Mesenchymal stem cell (in vitro differentiated cells and primary cell): ENCODE measurements at regions not wholly inside any gene's neighbourhood (a gene's known extent, or its start where the extent isn't known, plus 50 kb on each side); places are given as distances from the start of the nearest gene placed in this dataset.
A peak's percentile ranks its signal among the peaks of the same experiment; 100 is the strongest.

ENCODE experiments used
- DNase-seq: peaks from one replicate; pipeline ENCODE4 v3.0.0-alpha.2; 2013
- H2AFZ ChIP-seq: one replicate; pipeline ENCODE4 v1.6.1; 2013; ENCODE audit warnings: low read depth, mild to moderate bottlenecking, control low read depth, inconsistent platforms, low read length, moderate library complexity
- H2AK5ac ChIP-seq: 2 replicates; pipeline ENCODE4 v1.6.1; 2013; ENCODE audit warnings: low read length, moderate library complexity, mild to moderate bottlenecking, inconsistent platforms; ENCODE audit not compliant: severe bottlenecking
- H2BK120ac ChIP-seq: one replicate; pipeline ENCODE4 v1.6.1; 2013; ENCODE audit warnings: low read depth, mild to moderate bottlenecking, inconsistent platforms, low read length, moderate library complexity
- H2BK12ac ChIP-seq, 2 experiments: one replicate each; pipeline ENCODE4 v1.6.1; 2013; ENCODE audit warnings: inconsistent platforms in 2 of 2, low read length in 2 of 2, mild to moderate bottlenecking in 2 of 2, moderate library complexity in 2 of 2, control low read depth in 1 of 2
- H2BK15ac ChIP-seq: one replicate; pipeline ENCODE4 v1.6.1; 2013; ENCODE audit warnings: mild to moderate bottlenecking, low read depth, inconsistent platforms; ENCODE audit not compliant: poor library complexity, severe bottlenecking
- H2BK5ac ChIP-seq: 2 replicates; pipeline ENCODE4 v1.6.1; 2013; ENCODE audit warnings: low read depth, mild to moderate bottlenecking, low read length, control low read depth, inconsistent platforms; ENCODE audit not compliant: poor library complexity, severe bottlenecking
- H3K14ac ChIP-seq, 2 experiments: one replicate each; pipeline ENCODE4 v1.6.1; 2013; ENCODE audit warnings: inconsistent platforms in 2 of 2, low read length in 2 of 2, control low read depth in 1 of 2, mild to moderate bottlenecking in 1 of 2, moderate library complexity in 1 of 2
- H3K18ac ChIP-seq, 2 experiments: one replicate each; pipeline ENCODE4 v1.6.1; 2013; ENCODE audit warnings: inconsistent platforms in 2 of 2, low read length in 2 of 2, control low read depth in 1 of 2, low read depth in 1 of 2, mild to moderate bottlenecking in 1 of 2
- H3K23ac ChIP-seq, 2 experiments: one replicate each; pipeline ENCODE4 v1.6.1; 2013; ENCODE audit warnings: inconsistent platforms in 2 of 2, low read length in 2 of 2, mild to moderate bottlenecking in 2 of 2, moderate library complexity in 2 of 2, control low read depth in 1 of 2
- H3K27ac ChIP-seq: 2 replicates; pipeline ENCODE4 v1.5.1; 2013; ENCODE audit warnings: mild to moderate bottlenecking, moderate library complexity, low read length, control low read depth, inconsistent platforms; ENCODE audit not compliant: poor library complexity, severe bottlenecking
- H3K27me3 ChIP-seq, 2 experiments: 2 replicates each; pipeline versions ENCODE4 v1.6.1 to v1.7.0; 2013; ENCODE audit warnings: low read length in 2 of 2, mild to moderate bottlenecking in 2 of 2, moderate library complexity in 2 of 2, control low read depth in 1 of 2, inconsistent platforms in 1 of 2; ENCODE audit not compliant: control insufficient read depth in 1 of 2, insufficient read depth in 1 of 2
- H3K36me3 ChIP-seq, 2 experiments: 2 replicates each; pipeline versions ENCODE4 v1.6.1 to v1.7.0; 2013; ENCODE audit warnings: low read length in 2 of 2, control low read depth in 1 of 2, inconsistent platforms in 1 of 2, low read depth in 1 of 2, mild to moderate bottlenecking in 1 of 2; ENCODE audit not compliant: insufficient read depth in 2 of 2, control insufficient read depth in 1 of 2
- H3K4ac ChIP-seq, 2 experiments: one replicate each; pipeline ENCODE4 v1.6.1; 2013; ENCODE audit warnings: inconsistent platforms in 2 of 2, low read length in 2 of 2, mild to moderate bottlenecking in 2 of 2, moderate library complexity in 2 of 2, control low read depth in 1 of 2, low read depth in 1 of 2
- H3K4me1 ChIP-seq: 2 replicates; pipeline ENCODE4 v1.6.1; 2013; ENCODE audit warnings: low read depth, low read length, control low read depth; ENCODE audit not compliant: control insufficient read depth, insufficient read depth
- H3K4me2 ChIP-seq: 2 replicates; pipeline ENCODE4 v1.6.1; 2013; ENCODE audit warnings: low read length, mild to moderate bottlenecking, inconsistent platforms; ENCODE audit not compliant: poor library complexity, severe bottlenecking
- H3K4me3 ChIP-seq, 2 experiments: 2 replicates each; pipeline versions ENCODE4 v1.5.1 to v1.7.0; 2013; ENCODE audit warnings: low read length in 2 of 2, mild to moderate bottlenecking in 2 of 2, control low read depth in 1 of 2, low read depth in 1 of 2; ENCODE audit not compliant: insufficient read depth in 1 of 2
- H3K79me1 ChIP-seq: replicated peaks from 2 replicates; pipeline ENCODE4 v1.6.1; 2013; ENCODE audit warnings: mild to moderate bottlenecking, control low read depth, low read length, inconsistent platforms; ENCODE audit not compliant: poor library complexity, severe bottlenecking
- H3K9ac ChIP-seq: 2 replicates; pipeline ENCODE4 v1.7.0; 2013; ENCODE audit warnings: mild to moderate bottlenecking, low read length, moderate library complexity
- H3K9me3 ChIP-seq: 2 replicates; pipeline ENCODE4 v1.7.0; 2013; ENCODE audit warnings: mild to moderate bottlenecking, low read length; ENCODE audit not compliant: control insufficient read depth
- H4K8ac ChIP-seq: one replicate; pipeline ENCODE4 v1.6.1; 2013; ENCODE audit warnings: inconsistent platforms, mild to moderate bottlenecking, low read length, moderate library complexity
- H4K91ac ChIP-seq: one replicate; pipeline ENCODE4 v1.6.1; 2013; ENCODE audit warnings: mild to moderate bottlenecking, low read length, inconsistent platforms
- WGBS: methylation state at CpG from one replicate; pipeline ENCODE4 v1.1.7; 2013; ENCODE audit warnings: mixed read lengths; 5-methylcytosine and 5-hydroxymethylcytosine counted together

DNA sequence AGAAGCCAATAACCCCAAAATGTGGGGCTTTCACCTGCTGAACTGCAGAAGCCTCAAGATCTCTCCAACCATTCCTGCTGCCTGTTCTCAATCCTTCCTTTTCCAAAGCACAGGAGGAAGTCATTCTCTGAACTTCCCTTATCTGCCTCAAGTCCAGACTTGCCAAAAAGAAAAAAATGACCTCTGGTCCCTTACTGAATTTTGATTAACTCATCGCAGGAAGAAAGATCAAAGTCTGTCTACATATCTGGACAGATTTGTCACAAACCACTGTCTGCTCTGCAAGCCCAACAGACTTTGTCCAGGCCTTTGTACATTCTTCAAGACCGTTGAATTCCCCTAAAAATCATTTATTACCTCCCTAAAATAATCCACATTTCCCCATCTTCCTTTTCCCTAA, 126.5 kb upstream of the NBEA start:
- no peak overlapping the region for H3K23ac ChIP-seq
- 74% methylated on average over 2 of the region's 2 CpGs for WGBS
- H3K4ac ChIP-seq = no peak overlapping the region
- peaks cover 4% of the 10 kb centered on the region for H3K4me1 ChIP-seq
- H2BK15ac ChIP-seq = no peak overlapping the region
- H3K36me3 ChIP-seq = no peaks in the 10 kb centered on the region
- H2AFZ ChIP-seq = no peak overlapping the region
- H3K27ac ChIP-seq = no peak overlapping the region
- no peak overlapping the region for H3K4me2 ChIP-seq
- no peaks in the 10 kb centered on the region for H3K27me3 ChIP-seq
- H3K9me3 ChIP-seq = peaks cover 20% of the 10 kb centered on the region
- H3K18ac ChIP-seq = no peak overlapping the region
- H3K79me1 ChIP-seq = no peaks in the 10 kb centered on the region
- H4K8ac ChIP-seq = no peak overlapping the region
- H3K4me3 ChIP-seq = no peak overlapping the region
- DNase-seq = no peak
- no peak overlapping the region for H3K14ac ChIP-seq
- no peak overlapping the region for H2AK5ac ChIP-seq
- no peak overlapping the region for H2BK120ac ChIP-seq
- H2BK5ac ChIP-seq = no peak overlapping the region
- no peak overlapping the region for H3K9ac ChIP-seq
- H4K91ac ChIP-seq = no peak overlapping the region
- no peak overlapping the region for H2BK12ac ChIP-seq

DNA sequence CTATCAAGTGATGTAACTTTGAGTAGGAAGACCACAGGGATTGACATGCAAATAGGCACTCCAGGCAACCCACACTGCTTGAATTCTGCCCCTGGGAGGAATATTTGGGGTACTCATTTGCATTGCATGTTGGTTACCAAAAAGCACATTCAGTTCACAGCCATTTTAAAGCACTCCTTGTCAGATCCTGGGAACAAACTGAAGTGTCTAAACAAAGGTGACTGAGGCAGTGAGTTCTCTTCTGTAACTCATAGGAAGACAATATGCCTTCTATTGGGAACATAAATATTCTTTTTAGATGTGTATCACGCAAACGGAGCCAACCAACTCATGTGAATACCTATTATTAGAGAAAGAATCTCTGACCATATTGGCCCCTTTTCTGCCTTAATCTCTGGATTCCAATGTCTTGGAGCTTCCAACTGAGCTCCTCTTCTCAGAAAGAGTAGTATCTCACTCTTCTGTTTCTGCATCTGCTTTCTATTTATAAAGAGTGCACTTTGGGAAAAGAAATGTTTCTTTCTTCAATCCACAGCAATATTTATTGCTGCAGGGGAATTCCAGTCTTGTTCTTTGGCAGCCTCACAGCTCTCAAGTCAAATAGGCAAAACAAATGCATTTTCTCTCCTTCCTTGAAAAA, 125.7 kb upstream of the NBEA start:
- Histone ChIP-seq H3K79me1 (no peaks in the 10 kb centered on the region), H2BK15ac (no peak overlapping the region), H3K9me3 (peaks cover 20% of the 10 kb centered on the region), H2AK5ac (peak overlapping the region; percentile 38), H3K14ac (no peak overlapping the region), H3K4ac (no peak overlapping the region), H2BK5ac (no peak overlapping the region), H3K4me2 (no peak overlapping the region), H2BK12ac (no peak overlapping the region), H2AFZ (no peak overlapping the region), H3K18ac (no peak overlapping the region), H3K27ac (peak overlapping the region; percentile 66), H3K4me3 (no peak overlapping the region), H3K9ac (no peak overlapping the region), H3K27me3 (no peaks in the 10 kb centered on the region), H3K23ac (no peak overlapping the region), H3K4me1 (peaks cover 4% of the 10 kb centered on the region), H4K91ac (no peak overlapping the region), H4K8ac (no peak overlapping the region), H3K36me3 (no peaks in the 10 kb centered on the region), H2BK120ac (no peak overlapping the region)
- peak; percentile 28 for DNase-seq
- WGBS = no CpG with 5 or more reads among the region's 2 CpGs

DNA sequence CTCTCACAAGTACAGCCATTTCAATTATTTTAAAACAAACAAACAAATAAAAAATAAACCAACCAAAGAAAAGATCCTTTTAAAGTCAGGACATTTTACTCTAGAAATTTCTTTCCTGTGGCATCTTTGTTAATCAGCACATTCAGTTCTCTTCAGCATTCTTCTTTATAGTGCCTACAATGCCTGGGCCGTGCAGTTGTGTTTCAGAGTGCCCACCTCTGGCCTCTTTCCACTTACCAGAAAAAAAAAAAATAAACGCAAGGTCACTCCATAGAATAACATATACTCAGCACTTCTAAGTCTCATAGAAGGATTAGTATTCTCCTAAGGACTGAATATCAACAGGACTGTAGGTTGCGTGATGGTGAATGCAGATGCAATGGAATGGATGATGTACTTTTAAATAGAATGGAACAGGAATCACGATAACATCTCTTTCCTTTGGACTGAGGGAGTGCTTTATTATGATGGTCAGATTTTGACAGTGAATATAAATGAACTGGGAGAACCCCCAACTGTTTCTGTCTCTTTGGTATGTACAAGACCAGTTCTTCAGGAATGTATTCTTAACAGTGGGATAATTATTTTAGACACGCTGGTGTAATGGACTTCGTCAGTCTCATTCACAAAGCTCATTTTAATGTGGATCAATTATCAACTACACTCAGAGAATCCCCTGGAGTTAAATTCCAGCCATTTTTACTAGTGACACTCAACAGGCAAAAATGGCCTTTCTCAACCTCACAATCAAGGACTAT, 125.0 kb upstream of the NBEA start:
- Histone ChIP-seq H3K9me3 (peaks cover 15% of the 10 kb centered on the region), H3K4me3 (no peak overlapping the region), H2BK5ac (no peak overlapping the region), H3K4me1 (peaks cover 4% of the 10 kb centered on the region), H3K9ac (no peak overlapping the region), H3K23ac (no peak overlapping the region), H2AK5ac (no peak overlapping the region), H2AFZ (no peak overlapping the region), H4K8ac (no peak overlapping the region), H2BK120ac (no peak overlapping the region), H2BK15ac (no peak overlapping the region), H3K18ac (no peak overlapping the region), H3K36me3 (no peaks in the 10 kb centered on the region), H4K91ac (no peak overlapping the region), H3K14ac (no peak overlapping the region), H3K27me3 (no peaks in the 10 kb centered on the region), H3K4ac (no peak overlapping the region), H2BK12ac (no peak overlapping the region), H3K79me1 (no peaks in the 10 kb centered on the region), H3K27ac (peak overlapping the region; percentile 78), H3K4me2 (no peak overlapping the region)
- WGBS = 50% methylated on average over 5 of the region's 6 CpGs
- peak; percentile 1 for DNase-seq

DNA sequence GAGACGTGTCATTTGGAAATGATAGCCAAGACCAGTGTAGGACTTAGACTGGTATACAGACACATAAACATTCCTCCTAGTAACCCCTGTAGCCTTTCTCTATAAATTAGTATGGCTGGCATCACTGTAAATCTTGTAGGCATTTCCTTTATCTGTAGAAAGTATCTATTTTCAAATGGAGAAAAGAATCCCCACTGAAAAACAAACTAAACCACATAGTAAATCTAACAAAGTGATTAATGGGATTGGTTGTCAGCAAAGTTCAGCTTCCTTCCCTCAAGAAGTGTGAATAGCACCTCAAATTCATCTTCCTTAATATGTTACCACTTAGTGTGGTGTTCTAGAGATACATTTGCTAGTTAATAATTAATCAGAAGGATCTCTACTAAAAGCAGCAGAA, 119.4 kb upstream of the NBEA start:
- H2AK5ac ChIP-seq = no peak overlapping the region
- H3K4me2 ChIP-seq = no peak overlapping the region
- H3K23ac ChIP-seq = no peak overlapping the region
- no peaks in the 10 kb centered on the region for H3K9me3 ChIP-seq
- no peaks in the 10 kb centered on the region for H3K36me3 ChIP-seq
- no peak for DNase-seq
- H2BK120ac ChIP-seq = no peak overlapping the region
- H3K79me1 ChIP-seq = no peaks in the 10 kb centered on the region
- no peak overlapping the region for H4K91ac ChIP-seq
- H2BK5ac ChIP-seq = no peak overlapping the region
- H2AFZ ChIP-seq = no peak overlapping the region
- H3K9ac ChIP-seq = no peak overlapping the region
- H3K18ac ChIP-seq = no peak overlapping the region
- no peak overlapping the region for H3K4me3 ChIP-seq
- H2BK15ac ChIP-seq = no peak overlapping the region
- H4K8ac ChIP-seq = no peak overlapping the region
- H2BK12ac ChIP-seq = no peak overlapping the region
- H3K4me1 ChIP-seq = peaks cover 4% of the 10 kb centered on the region
- H3K27me3 ChIP-seq = no peaks in the 10 kb centered on the region
- no CpG with 5 or more reads among the region's 1 CpG for WGBS
- no peak overlapping the region for H3K4ac ChIP-seq
- no peak overlapping the region for H3K14ac ChIP-seq
- H3K27ac ChIP-seq = peak overlapping the region; percentile 27
